CD4-positive, CD25-positive, alpha-beta regulatory T cell (primary cell): ENCODE measurements at regions not wholly inside any gene's neighbourhood (a gene's known extent, or its start where the extent isn't known, plus 50 kb on each side); places are given as distances from the start of the nearest gene placed in this dataset.

Experiments
- ATAC-seq, 2 donors: fragments of 150-1000 bp; cut with Tn5 transposase; one replicate each; pipeline ENCODE4 v1.10.0; 2021; ENCODE audit warnings: low read depth in 2 of 2, moderate number of reproducible peaks in 2 of 2, moderate library complexity in 1 of 2
- DNase-seq, 3 donors: peaks; one replicate each; pipeline versions ENCODE4 v3.0.0 to v3.0.0-alpha.2; 2012 to 2022; ENCODE audit warnings: mixed read lengths in 1 of 3
- H3K27ac ChIP-seq: one replicate; pipeline ENCODE4 v1.7.0; 2013; ENCODE audit warnings: mild to moderate bottlenecking, low read length; ENCODE audit not compliant: insufficient read depth, poor library complexity, severe bottlenecking
- H3K27me3 ChIP-seq: one replicate; pipeline ENCODE4 v1.7.0; 2013; ENCODE audit warnings: low read length; ENCODE audit not compliant: control insufficient read depth, insufficient read depth
- H3K36me3 ChIP-seq: one replicate; pipeline ENCODE4 v1.7.0; 2013; ENCODE audit warnings: mild to moderate bottlenecking, low read length, moderate library complexity; ENCODE audit not compliant: control insufficient read depth, insufficient read depth
- H3K4me1 ChIP-seq: 2 replicates; pipeline ENCODE4 v1.7.0; 2013; ENCODE audit warnings: mild to moderate bottlenecking, low read length; ENCODE audit not compliant: insufficient read depth, control insufficient read depth, poor library complexity, severe bottlenecking
- H3K4me3 ChIP-seq: one replicate; pipeline ENCODE4 v1.7.0; 2013; ENCODE audit warnings: low read depth, mild to moderate bottlenecking, low read length, moderate library complexity
- H3K9me3 ChIP-seq, 2 experiments: 1 replicate in 1 of 2; 2 replicates in 1 of 2; pipeline ENCODE4 v1.7.0; 2013; ENCODE audit warnings: low read length in 2 of 2, mild to moderate bottlenecking in 1 of 2, moderate library complexity in 1 of 2; ENCODE audit not compliant: control insufficient read depth in 2 of 2
- H3K27ac Mint-ChIP-seq, 3 donors: one replicate each; pipeline ENCODE4 v1.8.0; 2020 to 2022; ENCODE audit warnings: mild to moderate bottlenecking in 3 of 3, mixed read lengths in 3 of 3, moderate library complexity in 2 of 3
- H3K27me3 Mint-ChIP-seq: one replicate; pipeline ENCODE4 v1.8.0; 2022; ENCODE audit warnings: mild to moderate bottlenecking, mixed read lengths
- H3K36me3 Mint-ChIP-seq: one replicate; pipeline ENCODE4 v1.8.0; 2020; ENCODE audit warnings: mixed read lengths
- H3K4me1 Mint-ChIP-seq, 4 donors: one replicate each; pipeline ENCODE4 v1.8.0; 2020 to 2022; ENCODE audit warnings: mixed read lengths in 4 of 4, mild to moderate bottlenecking in 1 of 4
- H3K4me3 Mint-ChIP-seq, 4 donors: one replicate each; pipeline ENCODE4 v1.8.0; 2020 to 2022; ENCODE audit warnings: mild to moderate bottlenecking in 4 of 4, mixed read lengths in 4 of 4, moderate library complexity in 3 of 4
- H3K9me3 Mint-ChIP-seq, 7 donors: one replicate each; pipeline ENCODE4 v1.8.0; 2020 to 2022; ENCODE audit warnings: mixed read lengths in 7 of 7, mild to moderate bottlenecking in 3 of 7, moderate library complexity in 2 of 7

GRCh38 chr4:126591583-126591982 lies 1041.2 kb upstream of the INTU start:
- no peak for ATAC-seq
- no peaks in the 10 kb centered on the region for H3K27me3 Mint-ChIP-seq

GRCh38 chr4:126592088-126592487 lies 1040.7 kb upstream of the INTU start:
- Histone ChIP-seq H3K36me3 (no peaks in the 10 kb centered on the region), H3K9me3 (no peaks in the 10 kb centered on the region), H3K4me3 (no peak overlapping the region), H3K27me3 (no peaks in the 10 kb centered on the region), H3K27ac (no peak overlapping the region), H3K4me1 (no peaks in the 10 kb centered on the region)
- Mint-ChIP-seq H3K4me3 (no peak overlapping the region), H3K4me1 (no peaks in the 10 kb centered on the region), H3K27ac (no peak overlapping the region), H3K36me3 (no peaks in the 10 kb centered on the region), H3K27me3 (no peaks in the 10 kb centered on the region), H3K9me3 (peaks cover 6 to 21% (median 6%) of the 10 kb centered on the region in 7 donors)
- DNase-seq (no peak), ATAC-seq (no peak)

More at GRCh38 chr4:126591583-126591982, 1041.2 kb upstream of the INTU start:
- DNase-seq: no peak
- Mint-ChIP-seq H3K9me3 (peaks cover 6 to 21% (median 6%) of the 10 kb centered on the region in 7 donors), H3K4me3 (no peak overlapping the region), H3K36me3 (no peaks in the 10 kb centered on the region), H3K27ac (no peak overlapping the region), H3K4me1 (no peaks in the 10 kb centered on the region)
- H3K4me1 ChIP-seq: no peaks in the 10 kb centered on the region
- no peaks in the 10 kb centered on the region for H3K36me3 ChIP-seq
- no peak overlapping the region for H3K27ac ChIP-seq
- H3K27me3 ChIP-seq: no peaks in the 10 kb centered on the region
- H3K4me3 ChIP-seq: no peak overlapping the region
- no peaks in the 10 kb centered on the region for H3K9me3 ChIP-seq

GRCh38 chr4:126593626-126594025 lies 1039.1 kb upstream of the INTU start:
- Histone ChIP-seq H3K4me3 (no peak overlapping the region), H3K36me3 (no peaks in the 10 kb centered on the region), H3K27me3 (no peaks in the 10 kb centered on the region), H3K27ac (no peak overlapping the region), H3K9me3 (no peaks in the 10 kb centered on the region), H3K4me1 (no peaks in the 10 kb centered on the region)
- no peaks in the 10 kb centered on the region for H3K36me3 Mint-ChIP-seq
- peaks cover 3 to 15% (median 6%) of the 10 kb centered on the region in 7 donors for H3K9me3 Mint-ChIP-seq
- H3K27ac Mint-ChIP-seq: no peak overlapping the region
- no peak overlapping the region for H3K4me3 Mint-ChIP-seq
- DNase-seq (no peak), ATAC-seq (no peak)
- no peaks in the 10 kb centered on the region for H3K27me3 Mint-ChIP-seq
- H3K4me1 Mint-ChIP-seq: no peaks in the 10 kb centered on the region

GRCh38 chr4:126595643-126596042 lies 1037.1 kb upstream of the INTU start:
- ATAC-seq (no peak), DNase-seq (no peak)
- Mint-ChIP-seq H3K9me3 (peaks cover 1 to 10% (median 2%) of the 10 kb centered on the region in 7 donors), H3K4me1 (no peaks in the 10 kb centered on the region), H3K27ac (no peak overlapping the region), H3K27me3 (no peaks in the 10 kb centered on the region), H3K4me3 (no peak overlapping the region), H3K36me3 (no peaks in the 10 kb centered on the region)
- Histone ChIP-seq H3K9me3 (no peaks in the 10 kb centered on the region), H3K27me3 (no peaks in the 10 kb centered on the region), H3K36me3 (no peaks in the 10 kb centered on the region), H3K4me1 (no peaks in the 10 kb centered on the region), H3K27ac (no peak overlapping the region), H3K4me3 (no peak overlapping the region)

DNA sequence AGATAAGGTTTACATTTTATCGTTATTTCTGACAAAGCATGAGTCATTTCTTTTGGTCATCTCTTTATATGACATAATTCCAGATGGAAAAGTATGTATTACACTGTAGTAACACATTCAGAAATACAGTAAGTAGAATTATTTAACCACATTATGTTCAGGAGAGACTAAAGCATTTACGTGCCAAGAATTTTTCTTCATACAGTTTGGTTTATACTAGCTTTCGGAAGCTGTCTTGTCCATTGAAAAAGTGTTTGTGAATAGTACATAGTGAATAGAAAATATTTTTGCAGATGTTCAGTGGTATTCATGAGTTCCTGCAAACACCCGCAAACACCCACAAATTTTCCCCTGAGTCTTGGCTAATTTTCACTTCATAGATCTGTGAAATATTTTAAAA lies 1033.0 kb upstream of the INTU start:
- Histone ChIP-seq H3K27me3 (no peaks in the 10 kb centered on the region), H3K9me3 (no peaks in the 10 kb centered on the region), H3K4me1 (no peaks in the 10 kb centered on the region), H3K27ac (no peak overlapping the region), H3K36me3 (no peaks in the 10 kb centered on the region), H3K4me3 (no peak overlapping the region)
- no peak overlapping the region for H3K27ac Mint-ChIP-seq
- no peak overlapping the region for H3K4me3 Mint-ChIP-seq
- no peak for ATAC-seq
- H3K4me1 Mint-ChIP-seq: no peaks in the 10 kb centered on the region
- H3K27me3 Mint-ChIP-seq: no peaks in the 10 kb centered on the region
- H3K9me3 Mint-ChIP-seq: peaks cover 0 to 10% (median 0%) of the 10 kb centered on the region in 7 donors
- DNase-seq: no peak
- no peaks in the 10 kb centered on the region for H3K36me3 Mint-ChIP-seq

DNA sequence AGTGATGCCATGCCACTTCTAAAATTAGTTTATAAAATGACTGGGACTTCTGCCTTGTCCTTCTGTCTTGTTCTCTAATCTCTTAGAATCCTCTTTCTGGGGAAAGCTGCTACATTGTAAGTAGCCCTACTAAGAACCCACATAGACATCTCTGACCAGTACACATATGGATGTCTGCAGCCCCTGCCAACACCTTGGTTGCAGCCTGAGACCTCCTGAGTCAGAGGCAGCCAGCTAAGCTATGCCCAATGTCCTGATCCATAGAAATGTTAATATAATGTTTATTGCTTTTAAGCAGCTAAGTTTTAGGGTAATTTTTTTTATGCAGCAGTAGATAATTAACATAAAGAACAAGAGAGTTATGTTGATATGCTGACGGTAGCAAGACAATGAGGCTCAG lies 1029.5 kb upstream of the INTU start:
- H3K9me3 ChIP-seq: no peaks in the 10 kb centered on the region
- H3K4me3 ChIP-seq: no peak overlapping the region
- no peaks in the 10 kb centered on the region for H3K4me1 ChIP-seq
- no peak overlapping the region for H3K27ac Mint-ChIP-seq
- no peak overlapping the region for H3K4me3 Mint-ChIP-seq
- ATAC-seq (no peak), DNase-seq (no peak)
- H3K27ac ChIP-seq: no peak overlapping the region
- H3K9me3 Mint-ChIP-seq: peaks cover 0 to 2% (median 0%) of the 10 kb centered on the region in 7 donors
- H3K27me3 ChIP-seq: no peaks in the 10 kb centered on the region
- H3K36me3 Mint-ChIP-seq: no peaks in the 10 kb centered on the region
- no peaks in the 10 kb centered on the region for H3K4me1 Mint-ChIP-seq
- no peaks in the 10 kb centered on the region for H3K36me3 ChIP-seq
- no peaks in the 10 kb centered on the region for H3K27me3 Mint-ChIP-seq

DNA sequence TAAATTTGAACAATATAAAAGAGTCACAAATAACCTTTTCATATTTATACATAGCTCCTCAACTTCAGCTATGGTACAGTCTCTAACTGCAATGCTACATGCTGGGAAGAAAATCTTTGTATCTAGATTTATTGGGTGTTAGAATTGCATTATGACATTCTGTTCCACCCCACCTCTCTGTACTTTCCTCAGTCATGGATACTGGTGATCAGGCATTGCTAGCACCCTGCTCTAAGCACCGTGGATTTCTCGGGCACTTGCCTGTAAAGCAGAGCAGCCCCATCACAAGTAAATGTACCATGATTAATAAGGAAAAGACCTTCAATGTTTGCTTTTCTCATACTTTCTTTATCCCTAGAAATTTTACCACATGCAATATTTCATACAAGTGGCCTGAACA lies 1028.9 kb upstream of the INTU start:
- Mint-ChIP-seq H3K9me3 (peaks cover 0 to 2% (median 0%) of the 10 kb centered on the region in 7 donors), H3K4me1 (no peaks in the 10 kb centered on the region), H3K27me3 (no peaks in the 10 kb centered on the region), H3K36me3 (no peaks in the 10 kb centered on the region), H3K4me3 (no peak overlapping the region), H3K27ac (no peak overlapping the region)
- Histone ChIP-seq H3K9me3 (no peaks in the 10 kb centered on the region), H3K27ac (no peak overlapping the region), H3K4me3 (no peak overlapping the region), H3K27me3 (no peaks in the 10 kb centered on the region), H3K4me1 (no peaks in the 10 kb centered on the region), H3K36me3 (no peaks in the 10 kb centered on the region)
- ATAC-seq (no peak), DNase-seq (no peak)

GRCh38 chr4:126604268-126604867 lies 1028.4 kb upstream of the INTU start:
- Histone ChIP-seq H3K9me3 (no peaks in the 10 kb centered on the region), H3K4me1 (no peaks in the 10 kb centered on the region), H3K27me3 (no peaks in the 10 kb centered on the region), H3K4me3 (no peak overlapping the region), H3K36me3 (no peaks in the 10 kb centered on the region), H3K27ac (no peak overlapping the region)
- ATAC-seq (no peak), DNase-seq (no peak)
- Mint-ChIP-seq H3K4me1 (no peaks in the 10 kb centered on the region), H3K9me3 (peaks cover 0 to 2% (median 0%) of the 10 kb centered on the region in 7 donors), H3K4me3 (no peak overlapping the region), H3K27ac (no peak overlapping the region), H3K36me3 (no peaks in the 10 kb centered on the region), H3K27me3 (no peaks in the 10 kb centered on the region)
